ACC112 (cell line): ENCODE measurements at regions not wholly inside any gene's neighbourhood (a gene's known extent, or its start where the extent isn't known, plus 50 kb on each side); places are given as distances from the start of the nearest gene placed in this dataset.

ENCODE experiments used
- H2AFZ ChIP-seq: fragments of 200-600 bp; sonication (generic); one replicate; pipeline ENCODE4 v1.6.0; 2017; ENCODE audit warnings: antibody characterized with exemption, low read length; ENCODE audit not compliant: unreplicated experiment
- H3K27ac ChIP-seq: fragments of 200-600 bp; sonication (generic); 2 replicates; pipeline ENCODE4 v1.5.1; 2014; ENCODE audit warnings: low read depth, mild to moderate bottlenecking, antibody characterized with exemption, low read length, moderate library complexity
- H3K27me3 ChIP-seq: fragments of 200-600 bp; sonication (generic); 2 replicates; pipeline ENCODE4 v1.6.1; 2014; ENCODE audit warnings: mild to moderate bottlenecking, antibody characterized with exemption, low read length, moderate library complexity, mixed read lengths; ENCODE audit not compliant: insufficient read depth
- H3K36me3 ChIP-seq: fragments of 200-600 bp; sonication (generic); 2 replicates; pipeline ENCODE4 v1.6.1; 2016; ENCODE audit warnings: mild to moderate bottlenecking, antibody characterized with exemption, low read length, moderate library complexity, mixed read lengths; ENCODE audit not compliant: insufficient read depth
- H3K4me1 ChIP-seq: fragments of 200-600 bp; sonication (generic); one replicate; pipeline ENCODE4 v1.6.1; 2016; ENCODE audit warnings: low read length, mixed read lengths; ENCODE audit not compliant: insufficient read depth, unreplicated experiment, control insufficient read depth
- H3K4me3 ChIP-seq: fragments of 200-600 bp; sonication (generic); 2 replicates; pipeline ENCODE4 v1.5.1; 2014; ENCODE audit warnings: mild to moderate bottlenecking, low read depth, low read length
- H3K79me2 ChIP-seq: fragments of 200-600 bp; sonication (generic); one replicate; pipeline ENCODE4 v1.6.0; 2016; ENCODE audit warnings: low read length; ENCODE audit not compliant: control insufficient read depth, unreplicated experiment, insufficient read depth

- Histone ChIP-seq H3K4me3 (no peak overlapping the region), H2AFZ (no peak overlapping the region), H3K4me1 (no peaks in the 10 kb centered on the region), H3K36me3 (no peaks in the 10 kb centered on the region), H3K27ac (no peak overlapping the region), H3K27me3 (peaks cover 30% of the 10 kb centered on the region), H3K79me2 (no peaks in the 10 kb centered on the region)
Measured at GRCh38 chr1:228989992-228990827, 254.9 kb downstream of the RHOU start.

GRCh38 chr1:228990906-228991569 is 255.8 kb downstream of the RHOU start:
- Histone ChIP-seq H3K27me3 (peaks cover 35% of the 10 kb centered on the region), H3K27ac (no peak overlapping the region), H2AFZ (no peak overlapping the region), H3K4me1 (no peaks in the 10 kb centered on the region), H3K79me2 (no peaks in the 10 kb centered on the region), H3K36me3 (no peaks in the 10 kb centered on the region), H3K4me3 (no peak overlapping the region)

- Histone ChIP-seq H3K79me2 (no peaks in the 10 kb centered on the region), H3K4me3 (no peak overlapping the region), H3K27ac (no peak overlapping the region), H3K27me3 (peaks cover 42% of the 10 kb centered on the region), H3K4me1 (no peaks in the 10 kb centered on the region), H2AFZ (no peak overlapping the region), H3K36me3 (no peaks in the 10 kb centered on the region)
Measured at GRCh38 chr1:228992044-228992443, 256.8 kb downstream of the RHOU start.

GRCh38 chr1:228992907-228993535 is 257.7 kb downstream of the RHOU start:
- no peaks in the 10 kb centered on the region for H3K79me2 ChIP-seq
- H3K4me3 ChIP-seq = no peak overlapping the region
- no peaks in the 10 kb centered on the region for H3K4me1 ChIP-seq
- H3K27ac ChIP-seq = no peak overlapping the region
- H3K27me3 ChIP-seq = peaks cover 42% of the 10 kb centered on the region
- no peaks in the 10 kb centered on the region for H3K36me3 ChIP-seq
- H2AFZ ChIP-seq = no peak overlapping the region

GRCh38 chr1:228994676-228995594 is 259.7 kb downstream of the RHOU start:
- Histone ChIP-seq H3K27me3 (peaks cover 42% of the 10 kb centered on the region), H3K36me3 (no peaks in the 10 kb centered on the region), H3K4me1 (no peaks in the 10 kb centered on the region), H3K27ac (no peak overlapping the region), H3K4me3 (no peak overlapping the region), H2AFZ (no peak overlapping the region), H3K79me2 (no peaks in the 10 kb centered on the region)

GRCh38 chr1:228996281-228996680 is 261.0 kb downstream of the RHOU start:
- no peak overlapping the region for H3K4me3 ChIP-seq
- H3K27ac ChIP-seq = no peak overlapping the region
- H3K79me2 ChIP-seq = no peaks in the 10 kb centered on the region
- no peaks in the 10 kb centered on the region for H3K36me3 ChIP-seq
- peaks cover 42% of the 10 kb centered on the region for H3K27me3 ChIP-seq
- no peak overlapping the region for H2AFZ ChIP-seq
- no peaks in the 10 kb centered on the region for H3K4me1 ChIP-seq

GRCh38 chr1:228997721-228998144 is 262.5 kb downstream of the RHOU start:
- H3K79me2 ChIP-seq = no peaks in the 10 kb centered on the region

GRCh38 chr1:228998179-228998578 is 262.9 kb downstream of the RHOU start:
- Histone ChIP-seq H3K36me3 (no peaks in the 10 kb centered on the region), H3K27ac (no peak overlapping the region), H3K27me3 (peaks cover 27% of the 10 kb centered on the region), H2AFZ (no peak overlapping the region), H3K4me3 (no peak overlapping the region), H3K4me1 (no peaks in the 10 kb centered on the region), H3K79me2 (no peaks in the 10 kb centered on the region)

More at GRCh38 chr1:228997721-228998144, 262.5 kb downstream of the RHOU start:
- no peak overlapping the region for H3K4me3 ChIP-seq
- no peak overlapping the region for H3K27ac ChIP-seq
- H2AFZ ChIP-seq = no peak overlapping the region
- no peaks in the 10 kb centered on the region for H3K4me1 ChIP-seq
- no peaks in the 10 kb centered on the region for H3K36me3 ChIP-seq
- H3K27me3 ChIP-seq = peaks cover 28% of the 10 kb centered on the region

GRCh38 chr1:228999446-229000170 is 264.3 kb downstream of the RHOU start:
- Histone ChIP-seq H3K27ac (no peak overlapping the region), H3K4me3 (no peak overlapping the region), H3K36me3 (no peaks in the 10 kb centered on the region), H3K4me1 (no peaks in the 10 kb centered on the region), H3K27me3 (peaks cover 18% of the 10 kb centered on the region), H2AFZ (no peak overlapping the region), H3K79me2 (no peaks in the 10 kb centered on the region)
